Midbrain (tissue), 1 donor: ENCODE measurements at regions not wholly inside any gene's neighbourhood (a gene's known extent, or its start where the extent isn't known, plus 50 kb on each side); places are given as distances from the start of the nearest gene placed in this dataset.
A peak's percentile ranks its signal among the peaks of the same experiment; 100 is the strongest.

ENCODE experiments used
- DNase-seq: peaks from one replicate; lab custom pipeline; 2025; lab: John Stamatoyannopoulos, UW

DNA sequence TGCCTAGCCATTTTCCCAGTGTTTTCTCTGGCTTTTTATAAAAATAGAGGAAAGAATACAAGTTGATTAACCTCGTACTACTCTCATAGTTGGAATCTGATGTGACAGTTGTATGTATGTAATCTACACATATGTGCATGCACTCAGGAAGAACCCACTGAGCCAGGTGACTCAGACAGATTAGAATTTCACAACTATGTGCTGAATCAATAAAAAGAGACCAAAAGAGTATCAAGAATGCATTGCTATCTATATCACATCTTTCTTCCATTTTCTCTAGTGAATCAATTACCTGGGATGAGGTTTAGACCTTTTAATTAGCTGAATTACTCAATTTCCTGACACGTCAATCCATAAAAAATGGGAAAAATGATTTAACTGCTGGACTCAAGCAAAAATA lies 319.3 kb upstream of the ATP10A start:
- DNase-seq = no peak

GRCh38 chr15:26179906-26180305 lies 316.8 kb upstream of the ATP10A start:
- no peak for DNase-seq

- no peak for DNase-seq
Observed at GRCh38 chr15:26178640-26179220, 315.6 kb upstream of the ATP10A start.

DNA sequence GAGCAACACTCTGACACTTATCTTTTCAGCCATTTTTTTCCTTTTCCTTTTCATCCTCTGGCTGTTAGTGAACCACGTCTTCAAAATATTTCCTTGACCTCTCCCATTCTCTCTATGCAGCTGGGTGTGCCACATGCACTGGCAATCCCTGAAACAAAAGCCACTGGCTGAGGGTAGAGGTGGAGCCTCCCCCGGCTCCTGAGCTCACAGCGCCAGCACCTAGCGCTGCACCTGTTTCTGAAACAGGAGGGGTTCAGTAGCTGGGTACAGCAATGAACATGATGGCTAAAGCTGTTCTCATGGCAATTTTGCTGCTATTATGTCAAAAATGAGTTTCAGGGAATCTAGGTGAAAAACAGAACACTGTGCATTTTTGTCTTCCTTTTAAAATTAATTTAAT lies 314.7 kb upstream of the ATP10A start:
- no peak for DNase-seq

DNA sequence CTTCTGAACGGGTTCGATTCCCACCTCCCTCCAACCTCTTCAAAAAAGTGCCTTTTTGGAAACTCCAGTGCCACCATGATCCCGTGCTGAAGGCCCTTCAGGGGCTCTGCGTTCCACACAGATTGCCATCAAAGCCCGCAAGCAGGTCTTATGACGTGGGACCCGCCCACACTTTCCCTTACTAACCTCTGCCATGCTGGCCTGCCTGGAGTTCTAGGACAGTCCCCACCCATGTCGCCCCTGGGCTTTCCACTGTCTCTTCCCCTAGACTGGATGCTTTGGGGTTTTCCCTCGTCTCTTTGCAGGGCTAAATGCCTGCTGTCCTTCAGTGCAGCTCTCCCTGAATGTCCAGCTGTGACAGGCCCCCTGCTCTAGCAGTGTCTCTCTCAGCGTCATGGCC lies 313.7 kb upstream of the ATP10A start:
- DNase-seq = no peak

DNA sequence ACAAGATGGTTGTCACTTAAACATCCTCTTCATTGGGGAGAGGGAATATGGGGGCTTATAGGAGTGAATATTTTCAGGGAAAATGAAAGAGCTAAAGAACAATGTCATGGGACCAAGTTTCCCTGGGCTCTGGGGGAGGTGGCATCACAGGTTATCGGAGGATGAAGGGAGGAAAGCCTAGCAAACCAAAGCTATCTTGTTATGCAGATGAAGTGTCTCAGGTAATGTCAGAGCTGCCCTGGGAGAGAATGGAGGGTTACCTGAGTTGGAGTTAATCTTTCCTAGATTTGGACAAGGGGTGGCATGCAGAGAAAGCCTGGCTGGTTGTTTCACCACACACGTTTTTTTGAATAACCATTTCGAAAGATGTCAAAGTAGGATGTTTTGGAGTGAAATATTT lies 308.1 kb upstream of the ATP10A start:
- DNase-seq = no peak

GRCh38 chr15:26166429-26166828 lies 303.3 kb upstream of the ATP10A start:
- DNase-seq = no peak

DNA sequence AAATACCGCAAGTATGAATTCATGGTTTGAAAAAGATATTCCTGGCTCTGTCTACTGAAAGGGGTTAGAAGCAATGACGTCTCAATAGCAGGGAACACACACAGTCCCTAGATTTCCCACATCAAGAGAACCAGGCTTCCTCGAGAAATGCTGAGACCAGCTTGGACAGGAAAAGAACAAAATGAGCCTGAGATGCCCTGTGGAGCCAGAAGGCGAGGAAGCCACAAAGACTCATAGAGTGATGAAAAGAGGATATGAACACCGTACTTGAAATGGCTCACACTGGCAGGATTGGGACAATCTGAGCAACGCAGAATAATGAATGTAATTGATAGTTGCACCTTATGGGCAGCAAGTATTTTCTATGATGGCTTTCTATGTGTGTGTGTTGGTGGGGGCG lies 302.4 kb upstream of the ATP10A start:
- no peak for DNase-seq

DNA sequence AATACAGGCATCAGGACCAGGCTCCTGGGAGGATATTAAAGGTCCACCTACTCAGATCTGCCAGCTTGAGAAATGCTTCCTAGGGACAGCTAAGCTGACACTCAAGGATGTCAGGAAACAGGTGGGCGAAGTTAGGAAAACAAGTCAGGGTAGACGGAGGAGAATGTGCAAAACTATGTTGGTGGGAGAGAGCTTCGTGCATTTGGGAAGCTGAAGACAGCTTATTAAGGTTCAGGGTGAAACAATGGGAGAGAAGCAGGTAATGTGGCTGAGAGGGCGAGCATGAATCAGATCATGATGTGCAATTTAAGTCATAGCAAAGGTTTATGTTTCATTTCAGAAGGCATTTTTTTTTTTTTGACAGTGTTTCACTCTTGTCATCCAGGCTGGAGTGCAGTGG lies 297.2 kb upstream of the ATP10A start:
- no peak for DNase-seq

- no peak for DNase-seq
Observed at GRCh38 chr15:26158176-26158575, 295.0 kb upstream of the ATP10A start.

GRCh38 chr15:26157081-26157480 lies 294.0 kb upstream of the ATP10A start:
- DNase-seq = no peak

DNA sequence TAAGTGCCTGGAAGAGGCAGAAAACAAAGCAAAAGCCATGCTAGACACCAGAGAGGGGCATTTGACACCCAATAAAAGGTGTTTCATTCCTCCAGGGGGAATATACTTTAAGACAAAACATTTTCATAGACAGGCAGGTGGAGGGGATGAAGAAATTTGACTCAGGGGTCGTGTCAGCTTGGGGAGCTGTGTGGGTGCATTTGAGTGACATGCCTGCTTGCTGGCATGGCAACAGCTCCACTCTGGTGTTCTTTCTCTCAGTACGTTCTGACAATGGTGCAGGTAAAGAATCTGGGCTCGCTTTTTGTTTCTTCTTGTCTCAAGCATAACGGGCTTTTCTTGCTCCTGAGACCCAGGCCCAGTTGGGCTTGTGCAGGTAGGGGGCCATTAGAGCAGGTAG lies 292.9 kb upstream of the ATP10A start:
- DNase-seq = no peak

DNA sequence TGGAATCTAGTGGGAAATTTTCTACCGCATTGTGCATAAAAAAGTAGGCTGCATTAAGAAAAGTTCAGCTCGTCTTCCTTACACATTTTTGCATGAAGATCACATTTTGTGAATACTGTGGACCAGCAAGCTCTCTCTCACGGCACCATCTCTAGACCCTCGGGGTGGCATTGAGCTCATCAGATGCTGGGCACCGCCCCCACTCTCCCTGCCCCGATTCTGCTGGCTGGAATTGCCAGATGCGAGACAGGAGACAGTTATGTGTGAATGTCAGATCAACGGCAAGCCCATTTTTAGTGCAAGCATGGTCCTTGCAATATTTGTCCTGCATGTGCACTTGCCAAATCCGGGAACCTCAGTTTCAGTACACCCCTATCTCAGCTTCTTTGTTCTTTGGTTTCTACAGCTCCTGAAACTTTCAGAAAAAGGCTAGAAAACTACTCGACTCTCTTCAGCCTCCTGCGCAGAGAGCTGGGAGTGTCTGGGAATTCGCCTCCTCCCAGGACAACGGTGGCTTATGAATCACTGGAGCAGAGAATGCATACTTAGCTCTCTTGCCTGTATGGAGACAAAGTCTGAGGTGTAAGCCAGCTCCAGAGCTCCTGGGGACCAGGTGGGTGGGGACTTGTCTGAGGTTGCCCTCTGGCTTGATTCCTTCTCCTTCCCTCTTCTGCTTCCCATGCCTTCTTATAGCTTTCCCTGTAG lies 285.2 kb upstream of the ATP10A start:
- no peak for DNase-seq

DNA sequence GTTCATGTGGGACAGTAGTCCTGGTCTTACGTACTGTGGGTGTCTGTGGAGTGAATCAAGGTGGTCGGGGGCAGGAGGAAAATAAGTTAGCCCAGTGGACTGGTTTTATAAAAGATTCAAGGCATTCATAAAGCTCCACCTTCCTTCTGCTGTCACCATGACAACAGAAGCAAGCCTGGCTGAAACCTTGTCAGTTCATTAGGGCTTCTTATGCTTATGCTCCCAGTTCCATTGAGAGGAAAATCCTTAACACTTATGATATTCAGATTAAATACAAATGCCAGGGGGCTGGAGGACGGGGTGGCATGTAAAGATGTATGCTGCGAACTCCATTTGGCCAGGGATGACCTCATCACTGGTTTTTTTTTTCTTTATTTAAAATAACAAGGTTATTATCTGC lies 283.1 kb upstream of the ATP10A start:
- DNase-seq = no peak

- DNase-seq = no peak
Observed at GRCh38 chr15:26145796-26146195, 282.7 kb upstream of the ATP10A start.

GRCh38 chr15:26144836-26145235 lies 281.7 kb upstream of the ATP10A start:
- DNase-seq = no peak

- no peak for DNase-seq
Observed at GRCh38 chr15:26143221-26143620, 280.1 kb upstream of the ATP10A start.

DNA sequence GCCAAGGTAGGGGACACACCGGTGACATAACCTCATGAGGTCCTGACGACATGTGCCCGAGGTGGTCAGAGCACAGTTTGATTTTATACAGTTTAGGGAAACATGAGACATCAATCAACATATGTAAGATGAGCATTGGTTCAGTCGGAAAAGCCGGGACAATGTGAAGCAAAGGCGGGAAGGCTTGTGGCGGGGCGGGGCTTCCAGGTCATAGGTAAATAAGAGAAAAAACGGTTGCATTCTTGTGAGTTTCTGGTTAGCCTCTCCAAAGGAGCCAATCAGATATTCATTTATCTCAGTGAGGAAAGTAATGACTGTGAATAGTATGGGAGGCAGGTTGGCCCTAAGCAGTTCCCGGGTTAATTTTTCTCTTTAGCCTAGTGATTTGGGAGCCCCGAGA lies 271.7 kb upstream of the ATP10A start:
- DNase-seq = no peak

- DNase-seq = no peak
Observed at GRCh38 chr15:26134152-26134551, 271.0 kb upstream of the ATP10A start.

DNA sequence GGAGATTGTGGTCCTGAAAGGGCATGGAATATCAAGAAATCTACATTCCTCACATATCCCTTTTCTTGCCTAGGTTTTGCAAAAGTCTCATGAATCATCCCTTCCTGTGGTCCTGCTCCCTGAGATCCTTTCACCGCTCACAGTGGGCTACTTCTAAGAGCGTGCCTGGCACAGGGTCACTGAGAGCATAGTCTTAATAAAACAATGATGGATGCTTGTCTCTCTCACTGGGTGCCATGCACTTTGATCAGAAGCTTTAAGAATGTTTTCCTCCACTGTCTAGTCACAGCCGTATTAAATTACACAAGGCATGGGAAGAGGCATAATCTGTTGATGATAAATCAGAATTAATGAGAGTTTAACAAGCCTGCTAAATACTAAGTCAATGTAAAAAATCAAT lies 269.7 kb upstream of the ATP10A start:
- no peak for DNase-seq

GRCh38 chr15:26129852-26130251 lies 266.7 kb upstream of the ATP10A start:
- no peak for DNase-seq

DNA sequence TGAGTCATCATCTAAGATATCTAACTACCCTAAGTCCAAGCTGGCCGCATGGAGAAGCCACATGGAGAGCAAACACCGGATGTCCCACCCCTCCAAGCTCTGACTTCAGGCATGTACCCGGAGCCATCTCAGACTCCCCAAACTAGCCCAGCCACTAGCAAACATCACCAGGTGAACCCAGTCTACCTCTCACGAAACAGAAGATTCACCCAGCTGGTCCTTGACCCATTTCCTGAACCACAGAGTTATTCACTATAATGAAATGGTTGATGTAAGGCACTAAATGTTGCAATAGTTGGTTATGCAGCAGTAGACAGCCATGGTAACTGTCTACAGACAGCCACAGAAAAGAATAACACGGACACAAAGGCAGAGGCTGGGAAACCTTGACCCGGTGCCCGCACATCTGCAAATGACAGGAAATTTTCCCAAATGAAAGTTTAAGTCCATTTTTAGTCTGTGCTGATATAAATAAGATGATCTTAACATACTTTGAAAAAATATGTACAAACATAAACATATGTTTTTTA lies 265.5 kb upstream of the ATP10A start:
- DNase-seq = no peak

GRCh38 chr15:26126819-26127387 lies 263.8 kb upstream of the ATP10A start:
- no peak for DNase-seq

DNA sequence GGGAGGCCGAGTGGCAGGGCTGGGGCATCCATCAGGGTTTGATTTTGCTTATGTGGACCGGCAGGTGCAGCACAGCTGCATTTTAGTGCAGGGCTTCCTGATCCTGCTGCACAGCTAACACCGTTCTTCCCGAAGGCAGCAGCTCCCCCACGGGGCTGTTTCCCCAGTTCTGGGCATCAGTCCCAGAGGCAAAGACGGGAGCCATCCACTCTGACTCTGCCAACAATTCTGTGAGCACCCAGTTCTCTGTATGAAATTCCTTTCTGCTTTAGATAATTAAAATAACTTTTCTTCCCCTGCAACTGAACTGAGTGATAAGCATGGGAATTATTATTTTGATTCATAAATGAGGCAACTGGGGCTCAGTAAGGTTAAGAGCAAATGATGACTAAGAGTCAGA lies 262.9 kb upstream of the ATP10A start:
- peak; percentile 46 for DNase-seq
